Stimulated activated CD4-positive, alpha-beta T cell treated with anti-CD3 and anti-CD28 coated beads, TNF-alpha, amount 100 ng/mL, for 1 hour (primary cell): ENCODE measurements at regions not wholly inside any gene's neighbourhood (a gene's known extent, or its start where the extent isn't known, plus 50 kb on each side); places are given as distances from the start of the nearest gene placed in this dataset.
"Not testable (repeated sequence)": the region's sequence is repeated elsewhere in the genome, so short reads cannot be mapped to it uniquely, and the experiment has no call there.

Source experiments
- DNase-seq, 3 donors: peaks; one replicate each; pipeline ENCODE4 v3.0.0-alpha.2; 2020; ENCODE audit warnings: low read depth in 3 of 3, low spot score in 1 of 3

DNA sequence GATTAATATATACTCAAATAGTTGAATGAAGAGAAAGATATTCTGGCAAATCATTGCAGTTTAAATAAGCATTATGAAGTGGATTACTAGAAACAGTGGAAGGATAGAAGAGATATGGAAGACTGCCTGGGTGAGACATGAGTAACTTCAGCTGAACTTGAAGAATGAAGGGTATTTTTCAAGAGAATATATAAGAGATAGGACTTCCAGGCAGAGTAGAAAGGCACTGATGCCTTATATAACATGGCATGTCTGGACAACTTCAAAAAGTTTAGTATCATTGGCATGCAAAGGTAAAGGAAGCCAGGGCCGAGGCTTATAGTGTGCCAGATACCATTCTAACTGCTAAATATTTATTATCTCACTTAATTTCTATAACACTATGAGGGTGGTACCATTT is 126.5 kb upstream of the SLC7A14 start:
- no peak for DNase-seq

GRCh38 chr3:170711786-170712185 is 125.9 kb upstream of the SLC7A14 start:
- DNase-seq = no peak

DNA sequence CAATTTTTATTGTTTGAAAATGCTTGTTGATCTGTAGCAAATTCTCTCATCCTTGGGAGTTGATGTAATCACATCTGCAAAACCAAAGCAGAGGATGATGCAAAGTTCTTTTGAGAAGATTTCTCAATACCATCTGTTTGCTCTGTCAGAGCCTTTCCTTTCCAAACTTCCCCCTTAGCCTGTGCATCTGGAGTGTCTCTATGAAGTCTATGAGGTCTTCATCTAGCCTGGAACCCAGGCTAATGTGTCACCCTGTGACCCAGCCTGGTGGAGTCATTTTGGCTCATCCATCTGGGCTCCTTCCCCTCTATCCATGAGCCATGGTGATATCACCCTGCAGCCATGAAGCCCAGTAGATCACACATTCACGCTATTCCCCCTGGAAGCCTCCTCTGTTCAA is 123.2 kb upstream of the SLC7A14 start:
- no peak for DNase-seq

GRCh38 chr3:170707899-170708298 is 122.0 kb upstream of the SLC7A14 start:
- DNase-seq = no peak

GRCh38 chr3:170705131-170705530 is 119.3 kb upstream of the SLC7A14 start:
- no peak for DNase-seq

DNA sequence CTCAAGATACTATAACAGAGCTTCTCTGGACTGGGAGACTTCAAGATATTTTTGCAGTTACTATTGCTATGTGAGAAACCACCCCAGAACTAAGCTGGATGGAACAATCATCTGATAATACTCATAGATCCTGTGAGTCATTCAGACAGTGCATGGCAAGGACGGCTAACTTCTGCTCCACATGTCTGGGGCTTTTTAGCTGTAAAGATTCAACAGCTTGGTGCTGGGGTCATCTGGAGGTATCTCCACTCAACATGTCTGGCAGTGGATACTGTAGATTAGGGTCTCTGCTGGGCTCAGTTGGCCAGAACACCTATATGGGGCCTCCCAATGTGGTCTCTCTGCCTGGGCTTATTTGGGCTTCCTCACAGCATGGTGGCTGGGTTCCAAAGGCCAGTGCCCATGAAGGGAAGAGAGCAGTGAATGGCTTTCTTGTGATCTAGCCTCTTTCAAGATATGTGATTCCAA is 117.3 kb upstream of the SLC7A14 start:
- DNase-seq = no peak

- no peak for DNase-seq
Observed at GRCh38 chr3:170701696-170702678, 116.1 kb upstream of the SLC7A14 start.

- no peak for DNase-seq
Observed at GRCh38 chr3:170700054-170700404, 114.2 kb upstream of the SLC7A14 start.

DNA sequence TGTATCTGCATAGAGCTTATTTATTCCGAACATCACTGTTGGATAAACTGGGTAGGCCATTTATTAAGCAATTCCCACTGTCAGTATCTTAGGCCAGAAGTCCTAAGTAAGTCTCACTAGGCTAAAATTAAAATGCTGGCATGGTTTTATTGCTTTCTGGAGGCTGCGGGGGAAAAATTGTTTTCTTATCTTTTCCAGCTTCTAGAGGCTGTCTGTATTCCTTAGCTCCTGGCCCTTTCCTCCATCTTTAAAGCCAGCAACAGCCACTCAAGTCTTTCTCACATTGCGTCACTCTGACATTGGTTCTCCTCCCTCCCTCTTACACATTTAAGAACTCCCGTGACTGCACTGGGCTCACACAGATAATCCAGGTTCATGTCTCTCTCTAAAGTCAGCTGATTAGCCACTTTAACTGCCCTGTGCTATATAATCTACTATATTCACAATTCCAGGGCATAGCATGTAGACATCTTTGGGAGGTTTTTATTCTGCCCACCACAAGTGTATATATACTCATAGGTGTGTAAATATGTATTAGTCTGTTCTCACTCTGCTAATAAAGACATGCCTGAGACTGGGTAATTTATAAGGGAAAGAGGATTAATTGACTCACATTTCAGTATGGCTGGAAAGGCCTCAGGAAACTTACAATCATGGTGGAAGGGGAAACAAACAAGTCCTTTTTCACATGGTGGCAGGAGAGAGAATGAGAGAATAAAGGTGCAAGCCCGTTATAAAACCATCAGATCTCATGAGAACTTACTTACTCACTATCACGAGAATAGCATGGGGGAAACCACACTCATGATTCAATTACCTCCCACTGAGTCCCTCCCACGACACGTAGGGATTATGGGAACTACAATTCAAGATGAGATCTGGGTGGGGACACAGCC is 113.5 kb upstream of the SLC7A14 start:
- no peak for DNase-seq

GRCh38 chr3:170697908-170698307 is 112.0 kb upstream of the SLC7A14 start:
- no peak for DNase-seq

DNA sequence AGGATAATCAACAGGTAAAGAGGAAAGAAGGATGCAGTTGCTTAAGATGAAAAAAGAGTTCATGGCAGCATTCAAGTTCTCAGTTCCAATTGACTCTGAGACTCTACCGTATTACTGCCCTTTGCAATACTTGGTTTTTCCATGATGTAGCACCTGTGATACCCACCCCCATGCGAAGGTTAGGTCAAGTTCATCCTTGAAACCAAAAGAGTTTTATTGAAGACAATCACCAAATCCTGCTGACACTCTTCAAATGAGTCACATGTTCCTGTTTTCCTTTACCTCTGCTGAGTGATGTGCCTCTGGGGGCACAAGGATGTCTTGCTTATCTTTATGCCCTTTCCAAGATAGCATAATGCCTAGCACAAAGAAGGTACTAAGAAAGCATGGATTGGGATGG is 111.3 kb upstream of the SLC7A14 start:
- DNase-seq = no peak

GRCh38 chr3:170695486-170696064 is 109.7 kb upstream of the SLC7A14 start:
- DNase-seq = no peak

- DNase-seq = no peak
Observed at GRCh38 chr3:170692720-170693119, 106.8 kb upstream of the SLC7A14 start.

GRCh38 chr3:170690661-170690981 is 104.7 kb upstream of the SLC7A14 start:
- DNase-seq = no peak

GRCh38 chr3:170689893-170690660 is 104.2 kb upstream of the SLC7A14 start:
- DNase-seq = peak in 1 of 3 donors; percentile 37

DNA sequence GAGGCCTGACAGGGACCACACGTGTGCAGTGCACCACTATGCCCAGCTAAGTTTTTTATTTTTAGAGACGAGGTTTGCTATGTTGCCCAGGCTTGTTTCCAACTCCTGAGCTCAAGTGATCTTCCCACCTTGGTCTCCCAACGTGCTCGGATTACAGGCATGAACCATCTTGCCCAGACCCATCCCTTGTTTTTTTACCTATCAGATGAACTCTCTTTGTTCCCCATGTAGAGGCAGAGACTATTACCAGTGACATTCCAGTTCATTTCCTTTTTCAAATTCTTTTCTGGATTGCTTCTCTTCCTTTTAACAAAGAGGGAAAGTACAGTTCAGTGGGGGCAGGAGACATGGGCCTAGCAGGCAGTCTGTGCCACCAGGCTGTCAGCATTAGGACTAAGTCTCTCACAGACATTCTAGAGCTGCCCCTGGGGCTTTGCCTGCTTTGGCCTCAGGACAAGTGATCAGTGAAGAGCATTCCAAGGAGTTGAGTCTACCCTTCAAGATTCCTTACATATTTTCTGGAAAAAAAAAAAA is 103.5 kb upstream of the SLC7A14 start:
- DNase-seq = no peak

- DNase-seq = not testable (repeated sequence)
Observed at GRCh38 chr3:170688222-170688621, 102.3 kb upstream of the SLC7A14 start.

GRCh38 chr3:170680593-170680992 is 94.7 kb upstream of the SLC7A14 start:
- no peak for DNase-seq

DNA sequence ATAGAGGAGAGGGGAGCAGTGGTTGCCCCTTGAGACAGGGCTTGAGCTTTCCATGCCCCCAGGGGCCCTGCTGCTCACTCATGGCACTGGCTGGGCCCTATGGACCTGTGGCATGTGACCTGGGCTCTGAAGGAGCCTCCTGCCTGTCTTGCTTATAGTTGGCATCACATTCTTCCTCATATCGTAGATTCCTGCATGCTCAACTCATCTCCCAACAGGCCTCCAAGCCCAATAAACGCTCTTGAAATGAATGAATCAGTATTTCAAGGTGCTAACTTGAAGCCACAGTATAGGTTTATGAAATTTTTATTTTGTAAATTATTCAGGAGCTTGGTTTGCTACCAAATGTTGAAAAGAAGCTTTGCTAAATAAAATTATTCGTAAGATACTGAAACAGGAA is 93.3 kb upstream of the SLC7A14 start:
- no peak for DNase-seq

DNA sequence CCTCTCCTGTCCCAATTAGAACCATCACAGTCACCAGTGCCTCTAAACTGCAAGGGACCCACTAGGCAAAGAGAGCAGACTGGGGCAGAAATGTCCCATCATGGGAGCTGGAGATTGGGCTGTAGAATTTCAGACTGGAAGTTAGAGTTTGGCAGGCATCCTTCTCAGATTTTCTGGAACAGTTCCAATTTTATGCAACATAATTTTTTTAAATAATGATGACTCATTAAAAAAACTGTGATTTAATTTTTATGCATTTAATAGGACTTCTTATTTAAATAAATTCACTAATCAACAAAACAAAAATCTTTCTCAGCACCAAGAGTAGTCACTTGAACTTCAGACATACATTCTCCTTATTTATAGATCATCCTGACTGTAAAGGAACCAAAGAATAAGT is 84.6 kb upstream of the SLC7A14 start:
- no peak for DNase-seq

- not testable (repeated sequence) for DNase-seq
Observed at GRCh38 chr3:170662986-170663385, 77.1 kb upstream of the SLC7A14 start.
